Esophagus squamous epithelium (tissue), 4 donors: ENCODE measurements at regions not wholly inside any gene's neighbourhood (a gene's known extent, or its start where the extent isn't known, plus 50 kb on each side); places are given as distances from the start of the nearest gene placed in this dataset.

Experiments used
- POLR2A ChIP-seq, 4 donors: fragments of 450-650 bp; IDR thresholded peaks; one replicate each; pipeline ENCODE4 v1.6.1; 2017; ENCODE audit warnings: antibody characterized with exemption in 4 of 4, mild to moderate bottlenecking in 4 of 4, moderate library complexity in 3 of 4
- TF ChIP-seq, protein P1 (sequence below), 6 experiments: fragments of 450-650 bp in 4 of 6; fragments of 200-600 bp in 2 of 6; sonication (generic) in 2 of 6; IDR thresholded peaks; one replicate each; pipeline ENCODE4 v1.5.1; 2016 to 2019; ENCODE audit warnings: antibody characterized with exemption in 6 of 6, mild to moderate bottlenecking in 4 of 6, moderate library complexity in 4 of 6

DNA sequence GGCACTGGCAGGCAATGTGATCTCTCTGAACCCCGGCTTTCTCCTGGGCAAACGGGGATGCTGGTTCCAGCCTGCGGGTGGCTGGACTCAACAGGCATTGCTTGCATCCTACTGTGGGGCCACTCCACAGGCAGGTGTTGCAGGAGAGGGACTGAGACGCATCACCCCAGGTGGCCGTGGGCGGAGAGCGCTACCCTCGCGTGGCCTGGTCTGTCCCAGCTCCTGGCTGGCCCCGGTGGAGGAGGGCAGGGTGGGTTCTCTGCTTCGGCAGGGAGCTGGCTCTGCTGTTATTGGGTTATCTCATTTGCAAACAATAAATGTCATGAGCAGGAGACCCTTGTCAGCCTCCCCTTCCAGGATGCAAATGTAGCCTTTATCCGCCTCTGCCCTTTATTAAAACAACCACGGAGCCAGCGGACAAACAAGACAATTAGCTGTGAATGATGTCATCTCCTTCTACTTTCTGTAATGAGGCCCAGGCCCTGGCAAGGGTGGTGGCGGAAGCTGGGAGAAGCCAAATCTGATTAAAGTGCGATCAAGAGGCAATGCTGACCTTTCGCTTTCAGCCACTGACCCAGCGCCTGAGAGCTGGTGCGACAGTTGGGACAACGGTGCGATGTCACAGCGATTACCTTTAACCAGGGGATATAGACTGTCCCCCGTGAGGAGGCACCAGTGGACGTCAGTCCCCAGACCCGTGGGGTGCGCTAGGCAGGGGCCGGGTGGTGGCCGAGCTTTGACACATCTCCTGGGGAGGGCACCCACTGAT lies 161.8 kb downstream of the KIF26A start:
- TF ChIP-seq, protein P1, sequence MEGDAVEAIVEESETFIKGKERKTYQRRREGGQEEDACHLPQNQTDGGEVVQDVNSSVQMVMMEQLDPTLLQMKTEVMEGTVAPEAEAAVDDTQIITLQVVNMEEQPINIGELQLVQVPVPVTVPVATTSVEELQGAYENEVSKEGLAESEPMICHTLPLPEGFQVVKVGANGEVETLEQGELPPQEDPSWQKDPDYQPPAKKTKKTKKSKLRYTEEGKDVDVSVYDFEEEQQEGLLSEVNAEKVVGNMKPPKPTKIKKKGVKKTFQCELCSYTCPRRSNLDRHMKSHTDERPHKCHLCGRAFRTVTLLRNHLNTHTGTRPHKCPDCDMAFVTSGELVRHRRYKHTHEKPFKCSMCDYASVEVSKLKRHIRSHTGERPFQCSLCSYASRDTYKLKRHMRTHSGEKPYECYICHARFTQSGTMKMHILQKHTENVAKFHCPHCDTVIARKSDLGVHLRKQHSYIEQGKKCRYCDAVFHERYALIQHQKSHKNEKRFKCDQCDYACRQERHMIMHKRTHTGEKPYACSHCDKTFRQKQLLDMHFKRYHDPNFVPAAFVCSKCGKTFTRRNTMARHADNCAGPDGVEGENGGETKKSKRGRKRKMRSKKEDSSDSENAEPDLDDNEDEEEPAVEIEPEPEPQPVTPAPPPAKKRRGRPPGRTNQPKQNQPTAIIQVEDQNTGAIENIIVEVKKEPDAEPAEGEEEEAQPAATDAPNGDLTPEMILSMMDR (IDR thresholded peaks at IDR 0.05): no peak
- TF ChIP-seq POLR2A (IDR thresholded peaks at IDR 0.05): no peak
